NB4 (cell line): ENCODE measurements at regions not wholly inside any gene's neighbourhood (a gene's known extent, or its start where the extent isn't known, plus 50 kb on each side); places are given as distances from the start of the nearest gene placed in this dataset.

Experiments
- DNase-seq: peaks from one replicate; pipeline ENCODE4 v3.0.0; 2010; ENCODE audit warnings: low read depth
- H3K4me3 ChIP-seq: one replicate; pipeline ENCODE4 v1.5.1; 2011; ENCODE audit warnings: mild to moderate bottlenecking, low read depth, low read length, moderate library complexity
- CTCF ChIP-seq: IDR thresholded peaks from one replicate; pipeline ENCODE4 v1.5.1; 2012; ENCODE audit warnings: low read depth, low read length
- MAX ChIP-seq: IDR thresholded peaks from 2 replicates; pipeline ENCODE4 v1.6.1; 2011; ENCODE audit warnings: low read depth, low read length
- MYC ChIP-seq: IDR thresholded peaks from 2 replicates; pipeline ENCODE4 v1.6.1; 2011; ENCODE audit warnings: low read depth, low read length
- POLR2A ChIP-seq: IDR thresholded peaks from 2 replicates; pipeline ENCODE4 v1.6.1; 2011; ENCODE audit warnings: mild to moderate bottlenecking; ENCODE audit not compliant: insufficient read length; ENCODE audit errors: extremely low read depth

GRCh38 chr3:3276630-3277029 is 97.1 kb upstream of the CRBN start:
- TF ChIP-seq MAX (no peak), CTCF (no peak), POLR2A (no peak), MYC (no peak)
- no peak overlapping the region for H3K4me3 ChIP-seq
- no peak for DNase-seq

- no peak overlapping the region for H3K4me3 ChIP-seq
- DNase-seq, result no peak
- TF ChIP-seq CTCF (no peak), MAX (no peak), MYC (no peak), POLR2A (no peak)
These were observed 85.3 kb upstream of the CRBN start for GRCh38 chr3:3264796-3265195.

- no peak overlapping the region for H3K4me3 ChIP-seq
- TF ChIP-seq CTCF (no peak), MAX (no peak), POLR2A (no peak), MYC (no peak)
- DNase-seq, result no peak
These were observed 81.4 kb upstream of the CRBN start for GRCh38 chr3:3260870-3261269.

GRCh38 chr3:3259181-3259580 is 79.7 kb upstream of the CRBN start:
- DNase-seq, result no peak
- H3K4me3 ChIP-seq, result no peak overlapping the region
- TF ChIP-seq MAX (no peak), CTCF (no peak), MYC (no peak), POLR2A (no peak)

GRCh38 chr3:3258281-3258680 is 78.8 kb upstream of the CRBN start:
- DNase-seq, result no peak
- TF ChIP-seq POLR2A (no peak), MAX (no peak), MYC (no peak), CTCF (no peak)
- H3K4me3 ChIP-seq, result no peak overlapping the region

GRCh38 chr3:3241596-3241995 is 62.1 kb upstream of the CRBN start:
- TF ChIP-seq MYC (no peak), MAX (no peak), POLR2A (no peak), CTCF (no peak)
- DNase-seq, result no peak
- no peak overlapping the region for H3K4me3 ChIP-seq
